Esophagus squamous epithelium (tissue), 5 donors: ENCODE measurements at regions not wholly inside any gene's neighbourhood (a gene's known extent, or its start where the extent isn't known, plus 50 kb on each side); places are given as distances from the start of the nearest gene placed in this dataset.

Experiments
- DNase-seq: peaks from one replicate; lab custom pipeline; 2025; lab: John Stamatoyannopoulos, UW
- H3K27ac ChIP-seq, 4 donors: fragments of 200-600 bp; sonication (generic); one replicate each; pipeline ENCODE4 v1.5.1; 2016 to 2019; ENCODE audit warnings: mild to moderate bottlenecking in 1 of 4
- H3K27me3 ChIP-seq, 4 donors: fragments of 200-600 bp; sonication (generic); 1 replicate in 3 of 4; 2 replicates in 1 of 4; pipeline versions ENCODE4 v1.5.1 to v1.6.0; 2017 to 2021; ENCODE audit warnings: antibody characterized with exemption in 1 of 4
- H3K36me3 ChIP-seq, 3 donors: fragments of 200-600 bp; sonication (generic); one replicate each; pipeline ENCODE4 v1.5.1; 2016 to 2019
- H3K4me1 ChIP-seq, 3 donors: fragments of 200-600 bp; sonication (generic); one replicate each; pipeline ENCODE4 v1.5.1; 2017 to 2019
- H3K4me3 ChIP-seq, 4 donors: fragments of 200-600 bp; sonication (generic); 1 replicate in 3 of 4; 2 replicates in 1 of 4; pipeline ENCODE4 v1.5.1; 2016 to 2019; ENCODE audit warnings: mild to moderate bottlenecking in 2 of 4, moderate library complexity in 1 of 4
- H3K9me3 ChIP-seq, 3 donors: fragments of 200-600 bp; sonication (generic); one replicate each; pipeline ENCODE4 v1.5.1; 2016 to 2019
- POLR2A ChIP-seq, 4 donors: fragments of 450-650 bp; IDR thresholded peaks; one replicate each; pipeline ENCODE4 v1.6.1; 2017; ENCODE audit warnings: antibody characterized with exemption in 4 of 4, mild to moderate bottlenecking in 4 of 4, moderate library complexity in 3 of 4
- WGBS, 2 donors: methylation state at CpG; one replicate each; pipeline ENCODE4 v1.1.5; 2018; 5-methylcytosine and 5-hydroxymethylcytosine counted together
- intact Hi-C: fragments of 100-400 bp; cut with DNase I; formaldehyde crosslinking; loops from one replicate; pipeline ENCODE4 v1.15.0; 2022
- TF ChIP-seq, protein P1 (sequence below), 6 experiments: fragments of 450-650 bp in 4 of 6; fragments of 200-600 bp in 2 of 6; sonication (generic) in 2 of 6; IDR thresholded peaks; one replicate each; pipeline ENCODE4 v1.5.1; 2016 to 2019; ENCODE audit warnings: antibody characterized with exemption in 6 of 6, mild to moderate bottlenecking in 4 of 6, moderate library complexity in 4 of 6
- donor health status: DM: yes; HTN: yes; CAD: no.

DNA sequence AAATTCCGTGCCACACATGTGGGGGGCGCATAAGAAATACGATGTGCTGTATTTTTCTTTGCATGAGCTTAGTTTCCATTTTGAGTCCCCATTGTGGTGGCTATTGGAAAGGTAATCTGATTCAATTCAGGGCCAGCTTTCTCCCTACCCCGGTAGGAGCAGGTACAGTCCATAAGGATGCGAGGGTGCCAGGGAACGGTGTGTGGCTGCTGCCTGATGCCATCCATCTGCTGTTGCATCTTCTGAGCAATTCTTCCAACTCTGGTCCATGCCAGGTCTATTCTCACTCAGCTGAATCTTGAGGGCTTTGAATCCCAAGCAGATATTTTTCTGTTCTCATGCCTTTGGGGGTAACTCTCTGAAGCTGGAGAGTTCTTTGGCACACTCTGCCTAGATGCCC, 392.7 kb downstream of the AGTPBP1 start:
- TF ChIP-seq, protein P1, sequence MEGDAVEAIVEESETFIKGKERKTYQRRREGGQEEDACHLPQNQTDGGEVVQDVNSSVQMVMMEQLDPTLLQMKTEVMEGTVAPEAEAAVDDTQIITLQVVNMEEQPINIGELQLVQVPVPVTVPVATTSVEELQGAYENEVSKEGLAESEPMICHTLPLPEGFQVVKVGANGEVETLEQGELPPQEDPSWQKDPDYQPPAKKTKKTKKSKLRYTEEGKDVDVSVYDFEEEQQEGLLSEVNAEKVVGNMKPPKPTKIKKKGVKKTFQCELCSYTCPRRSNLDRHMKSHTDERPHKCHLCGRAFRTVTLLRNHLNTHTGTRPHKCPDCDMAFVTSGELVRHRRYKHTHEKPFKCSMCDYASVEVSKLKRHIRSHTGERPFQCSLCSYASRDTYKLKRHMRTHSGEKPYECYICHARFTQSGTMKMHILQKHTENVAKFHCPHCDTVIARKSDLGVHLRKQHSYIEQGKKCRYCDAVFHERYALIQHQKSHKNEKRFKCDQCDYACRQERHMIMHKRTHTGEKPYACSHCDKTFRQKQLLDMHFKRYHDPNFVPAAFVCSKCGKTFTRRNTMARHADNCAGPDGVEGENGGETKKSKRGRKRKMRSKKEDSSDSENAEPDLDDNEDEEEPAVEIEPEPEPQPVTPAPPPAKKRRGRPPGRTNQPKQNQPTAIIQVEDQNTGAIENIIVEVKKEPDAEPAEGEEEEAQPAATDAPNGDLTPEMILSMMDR (IDR thresholded peaks at IDR 0.05): no peak
- no peak for TF ChIP-seq POLR2A (IDR thresholded peaks at IDR 0.05)
- intact Hi-C loops: no loop called here
- DNase-seq: no peak
- H3K4me3 ChIP-seq: no peak overlapping the region
- H3K4me1 ChIP-seq: no peaks in the 10 kb centered on the region
- WGBS, 2 donors: 82 to 97% methylated on average over 5 to 6 of the region's 6 CpGs
- no peaks in the 10 kb centered on the region for H3K27me3 ChIP-seq
- no peaks in the 10 kb centered on the region for H3K9me3 ChIP-seq
- no peaks in the 10 kb centered on the region for H3K36me3 ChIP-seq
- no peak overlapping the region for H3K27ac ChIP-seq

DNA sequence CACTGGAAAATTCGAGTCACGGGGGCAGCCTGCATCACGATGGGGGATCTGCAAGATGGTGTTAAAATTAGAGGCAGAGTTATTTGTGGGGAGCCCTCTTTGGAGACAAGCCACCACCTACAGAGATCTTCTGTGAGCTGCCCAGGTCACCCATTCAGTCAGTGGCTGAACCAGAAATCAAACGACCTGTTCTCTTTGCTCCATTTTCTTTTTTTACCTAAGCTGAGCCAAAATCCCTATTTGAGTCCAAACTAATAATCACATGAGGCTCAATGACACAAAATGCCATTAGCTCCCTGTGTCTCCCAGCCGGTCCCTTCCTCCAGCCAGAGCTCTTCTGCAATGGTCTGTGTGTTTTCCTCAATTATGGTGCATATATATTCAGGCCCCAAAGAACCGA, 394.2 kb downstream of the AGTPBP1 start:
- WGBS, 2 donors: 86 to 88% methylated on average over 6 of the region's 6 CpGs
- Histone ChIP-seq H3K4me1 (no peaks in the 10 kb centered on the region), H3K4me3 (no peak overlapping the region), H3K27ac (no peak overlapping the region), H3K36me3 (no peaks in the 10 kb centered on the region), H3K9me3 (no peaks in the 10 kb centered on the region), H3K27me3 (peaks cover 0 to 2% (median 0%) of the 10 kb centered on the region in 4 donors)
- intact Hi-C loops: no loop called here
- TF ChIP-seq, protein P1 (IDR thresholded peaks at IDR 0.05): no peak
- no peak for TF ChIP-seq POLR2A (IDR thresholded peaks at IDR 0.05)
- DNase-seq: no peak

DNA sequence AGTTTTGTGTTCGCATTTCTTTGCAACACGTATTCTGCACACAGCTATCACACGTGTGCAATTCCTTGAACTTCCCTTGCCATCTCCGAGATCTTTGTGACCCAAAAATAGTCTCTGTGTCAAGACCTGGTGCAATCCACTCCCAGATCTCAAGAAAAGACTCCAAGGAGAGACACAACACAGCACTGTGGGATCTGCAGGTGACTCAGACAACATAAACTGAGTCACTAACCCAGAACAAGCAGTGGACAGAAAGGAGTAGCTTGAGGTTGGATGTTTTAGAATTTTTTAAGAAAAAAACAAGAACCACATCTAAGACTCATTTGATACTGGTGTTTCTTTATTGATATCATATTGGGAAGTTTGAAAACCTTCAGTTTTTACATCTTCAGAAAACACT, 396.9 kb downstream of the AGTPBP1 start:
- no peak for DNase-seq

DNA sequence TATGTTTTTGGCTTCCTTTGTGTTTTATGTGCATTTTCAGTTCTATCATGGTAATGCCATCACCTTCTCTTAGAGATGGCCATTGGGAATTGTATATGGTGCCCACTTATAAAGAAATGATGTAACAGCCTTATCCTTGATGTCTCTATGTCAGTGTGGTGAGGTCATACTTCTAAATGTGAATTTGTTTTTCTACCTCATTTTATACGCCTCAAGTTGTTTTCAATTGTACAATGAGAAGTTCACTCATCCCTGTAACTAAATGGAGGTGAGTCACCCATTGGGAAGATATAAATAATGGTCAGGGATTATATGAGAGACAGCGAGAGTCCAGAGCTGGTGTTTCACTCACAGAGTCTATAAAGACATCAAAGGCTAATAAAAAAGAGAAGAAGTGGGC, 402.4 kb downstream of the AGTPBP1 start:
- DNase-seq: no peak
- no peaks in the 10 kb centered on the region for H3K4me1 ChIP-seq
- no peak for TF ChIP-seq POLR2A (IDR thresholded peaks at IDR 0.05)
- TF ChIP-seq, protein P1 (IDR thresholded peaks at IDR 0.05): no peak
- no peak overlapping the region for H3K27ac ChIP-seq
- intact Hi-C loops: no loop called here
- whole genome bisulfite sequencing, 2 donors: 23 to 32% methylated on average over 2 of the region's 2 CpGs
- H3K36me3 ChIP-seq: no peaks in the 10 kb centered on the region
- H3K9me3 ChIP-seq: no peaks in the 10 kb centered on the region
- H3K27me3 ChIP-seq: peaks cover 0 to 19% (median 0%) of the 10 kb centered on the region in 4 donors
- no peak overlapping the region for H3K4me3 ChIP-seq

More for the DNA sequence above, 396.9 kb downstream of the AGTPBP1 start:
- Histone ChIP-seq H3K4me3 (no peak overlapping the region), H3K27me3 (peaks cover 0 to 13% (median 0%) of the 10 kb centered on the region in 4 donors), H3K36me3 (no peaks in the 10 kb centered on the region), H3K9me3 (no peaks in the 10 kb centered on the region), H3K4me1 (no peaks in the 10 kb centered on the region), H3K27ac (no peak overlapping the region)
- TF ChIP-seq, protein P1 (IDR thresholded peaks at IDR 0.05): no peak
- TF ChIP-seq POLR2A (IDR thresholded peaks at IDR 0.05): no peak
- WGBS, 2 donors: 76 to 87% methylated on average over 4 of the region's 4 CpGs
- intact Hi-C loops: no loop called here

DNA sequence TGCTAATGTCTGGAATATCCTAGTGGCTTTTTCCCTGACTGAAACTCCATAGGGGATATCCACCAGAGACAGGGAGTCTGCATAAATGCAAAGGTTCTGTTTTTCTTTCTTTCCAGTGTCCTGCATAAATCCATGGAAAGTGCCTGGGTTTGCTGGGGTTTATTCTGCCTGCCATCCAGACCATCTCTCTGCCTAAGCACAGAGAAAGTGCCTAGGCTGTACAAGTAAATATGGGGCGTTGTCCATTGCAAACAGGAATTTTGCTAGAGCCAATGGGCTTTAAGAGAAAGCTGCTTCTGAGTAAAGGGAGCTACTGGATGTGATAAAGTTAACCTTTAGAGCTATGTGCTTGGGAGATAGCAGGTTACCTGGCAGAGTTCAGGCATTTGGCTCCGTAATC, 407.5 kb downstream of the AGTPBP1 start:
- H3K36me3 ChIP-seq: no peaks in the 10 kb centered on the region
- no peaks in the 10 kb centered on the region for H3K4me1 ChIP-seq
- no peak for DNase-seq
- no peak overlapping the region for H3K4me3 ChIP-seq
- intact Hi-C loops: no loop called here
- WGBS, 2 donors: 62 to 73% methylated on average over 2 of the region's 2 CpGs
- peaks cover 0 to 7% (median 0%) of the 10 kb centered on the region in 4 donors for H3K27me3 ChIP-seq
- TF ChIP-seq POLR2A (IDR thresholded peaks at IDR 0.05): no peak
- TF ChIP-seq, protein P1 (IDR thresholded peaks at IDR 0.05): no peak
- no peak overlapping the region for H3K27ac ChIP-seq
- H3K9me3 ChIP-seq: no peaks in the 10 kb centered on the region
